Upper lobe of left lung (tissue), 4 donors: ENCODE measurements at regions not wholly inside any gene's neighbourhood (a gene's known extent, or its start where the extent isn't known, plus 50 kb on each side); places are given as distances from the start of the nearest gene placed in this dataset.

Experiments used
- EP300 ChIP-seq, 4 donors: sonication (generic); formaldehyde crosslinking; IDR thresholded peaks; one replicate each; pipeline ENCODE4 v1.5.1; 2017; ENCODE audit warnings: antibody characterized with exemption in 4 of 4, control low read depth in 2 of 4
- TF ChIP-seq, protein P1 (sequence below), 6 experiments: fragments of 450-650 bp in 4 of 6; fragments of 200-600 bp in 2 of 6; sonication (generic) in 2 of 6; IDR thresholded peaks; one replicate each; pipeline ENCODE4 v1.5.1; 2016 to 2019; ENCODE audit warnings: antibody characterized with exemption in 6 of 6

DNA sequence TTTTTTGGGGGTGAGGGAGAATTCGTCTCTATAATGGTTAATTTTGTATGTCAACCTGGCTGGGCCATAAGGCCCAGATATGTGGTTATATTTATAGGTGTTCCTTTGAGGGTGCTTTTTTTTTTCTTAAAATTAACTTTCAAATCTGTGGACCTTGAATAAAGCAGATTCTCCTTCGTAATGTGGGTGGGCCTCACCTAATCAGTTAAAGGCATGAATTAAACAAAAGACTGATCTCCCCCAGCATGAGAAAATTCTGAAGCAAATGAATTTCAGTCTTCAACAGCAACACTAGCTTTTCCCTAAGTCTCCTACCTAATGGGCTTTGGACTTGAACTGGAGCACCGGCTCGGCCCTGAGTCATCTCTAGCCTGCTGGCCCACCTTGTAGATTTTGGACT lies 77.4 kb downstream of the GMNC start:
- TF ChIP-seq, protein P1, sequence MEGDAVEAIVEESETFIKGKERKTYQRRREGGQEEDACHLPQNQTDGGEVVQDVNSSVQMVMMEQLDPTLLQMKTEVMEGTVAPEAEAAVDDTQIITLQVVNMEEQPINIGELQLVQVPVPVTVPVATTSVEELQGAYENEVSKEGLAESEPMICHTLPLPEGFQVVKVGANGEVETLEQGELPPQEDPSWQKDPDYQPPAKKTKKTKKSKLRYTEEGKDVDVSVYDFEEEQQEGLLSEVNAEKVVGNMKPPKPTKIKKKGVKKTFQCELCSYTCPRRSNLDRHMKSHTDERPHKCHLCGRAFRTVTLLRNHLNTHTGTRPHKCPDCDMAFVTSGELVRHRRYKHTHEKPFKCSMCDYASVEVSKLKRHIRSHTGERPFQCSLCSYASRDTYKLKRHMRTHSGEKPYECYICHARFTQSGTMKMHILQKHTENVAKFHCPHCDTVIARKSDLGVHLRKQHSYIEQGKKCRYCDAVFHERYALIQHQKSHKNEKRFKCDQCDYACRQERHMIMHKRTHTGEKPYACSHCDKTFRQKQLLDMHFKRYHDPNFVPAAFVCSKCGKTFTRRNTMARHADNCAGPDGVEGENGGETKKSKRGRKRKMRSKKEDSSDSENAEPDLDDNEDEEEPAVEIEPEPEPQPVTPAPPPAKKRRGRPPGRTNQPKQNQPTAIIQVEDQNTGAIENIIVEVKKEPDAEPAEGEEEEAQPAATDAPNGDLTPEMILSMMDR (IDR thresholded peaks at IDR 0.05) = no peak
- no peak for TF ChIP-seq EP300 (IDR thresholded peaks at IDR 0.05)
